Frontal cortex (tissue), 3 donors: ENCODE measurements at regions not wholly inside any gene's neighbourhood (a gene's known extent, or its start where the extent isn't known, plus 50 kb on each side); places are given as distances from the start of the nearest gene placed in this dataset.

ENCODE experiments used
- DNase-seq, 2 donors: peaks; one replicate each; pipeline ENCODE4 v3.0.0; 2012; ENCODE audit warnings: low spot score in 2 of 2
- FAIRE-seq: peaks from 2 replicates; lab custom pipeline; 2012; peaks lifted over from hg19 to GRCh38; lab: Jason Lieb, UNC
- donor health status: control.
- donor health status: control.
- donor health status: control.

GRCh38 chr1:22218618-22219250 lies 75.8 kb upstream of the WNT4 start:
- no peak for DNase-seq

GRCh38 chr1:22221233-22221780 lies 78.4 kb upstream of the WNT4 start:
- DNase-seq (no peak), FAIRE-seq (no peak)

More at GRCh38 chr1:22218618-22219250, 75.8 kb upstream of the WNT4 start:
- no peak for FAIRE-seq

GRCh38 chr1:22222723-22223122 lies 79.8 kb upstream of the WNT4 start:
- DNase-seq, result no peak
- FAIRE-seq, result no peak

- FAIRE-seq (no peak), DNase-seq (no peak)
Measured at GRCh38 chr1:22223176-22223575, 80.3 kb upstream of the WNT4 start.

GRCh38 chr1:22224091-22224490 lies 81.2 kb upstream of the WNT4 start:
- FAIRE-seq (no peak), DNase-seq (no peak)

GRCh38 chr1:22224631-22225030 lies 81.7 kb upstream of the WNT4 start:
- no peak for DNase-seq

GRCh38 chr1:22225858-22226589 lies 83.1 kb upstream of the WNT4 start:
- DNase-seq (no peak), FAIRE-seq (no peak)

More at GRCh38 chr1:22224631-22225030, 81.7 kb upstream of the WNT4 start:
- no peak for FAIRE-seq

- DNase-seq (no peak), FAIRE-seq (no peak)
Measured at GRCh38 chr1:22228074-22228473, 85.2 kb upstream of the WNT4 start.

- FAIRE-seq (no peak), DNase-seq (no peak)
Measured at GRCh38 chr1:22228505-22228911, 85.6 kb upstream of the WNT4 start.

- FAIRE-seq (no peak), DNase-seq (no peak)
Measured at GRCh38 chr1:22229379-22229778, 86.5 kb upstream of the WNT4 start.

- DNase-seq (no peak), FAIRE-seq (no peak)
Measured at GRCh38 chr1:22231068-22231593, 88.2 kb upstream of the WNT4 start.

GRCh38 chr1:22231995-22232690 lies 89.2 kb upstream of the WNT4 start:
- DNase-seq (no peak), FAIRE-seq (no peak)

GRCh38 chr1:22233222-22233621 lies 90.3 kb upstream of the WNT4 start:
- DNase-seq, result no peak
- FAIRE-seq, result no peak

GRCh38 chr1:22234476-22235030 lies 91.7 kb upstream of the WNT4 start:
- FAIRE-seq (no peak), DNase-seq (no peak)

- DNase-seq, result no peak
- no peak for FAIRE-seq
Measured at GRCh38 chr1:22236166-22236565, 93.3 kb upstream of the WNT4 start.

GRCh38 chr1:22236900-22237299 lies 94.0 kb upstream of the WNT4 start:
- DNase-seq (no peak), FAIRE-seq (no peak)

GRCh38 chr1:22237433-22238093 lies 94.7 kb upstream of the WNT4 start:
- no peak for FAIRE-seq

GRCh38 chr1:22238356-22239224 lies 95.7 kb upstream of the WNT4 start:
- FAIRE-seq (no peak), DNase-seq (no peak)

More at GRCh38 chr1:22237433-22238093, 94.7 kb upstream of the WNT4 start:
- no peak for DNase-seq

- DNase-seq, result no peak
- no peak for FAIRE-seq
Measured at GRCh38 chr1:22239378-22239777, 96.5 kb upstream of the WNT4 start.
